Osteoblast (primary cell): ENCODE measurements at regions not wholly inside any gene's neighbourhood (a gene's known extent, or its start where the extent isn't known, plus 50 kb on each side); places are given as distances from the start of the nearest gene placed in this dataset.
A peak's percentile ranks its signal among the peaks of the same experiment; 100 is the strongest.

Experiments used
- DNase-seq: peaks from one replicate; pipeline ENCODE4 v3.0.0; 2011; ENCODE audit warnings: low spot score, mixed read lengths; ENCODE audit not compliant: insufficient read length; ENCODE audit errors: missing footprints
- H2AFZ ChIP-seq: 2 replicates; pipeline ENCODE4 v1.6.0; 2011; ENCODE audit warnings: mild to moderate bottlenecking, low read length
- H3K27ac ChIP-seq: 2 replicates; pipeline ENCODE4 v1.5.1; 2011; ENCODE audit warnings: mild to moderate bottlenecking, low read depth, low read length, moderate library complexity
- H3K27me3 ChIP-seq: 2 replicates; pipeline ENCODE4 v1.6.0; 2012; ENCODE audit warnings: mild to moderate bottlenecking, control low read depth, inconsistent platforms, low read length, moderate library complexity; ENCODE audit not compliant: insufficient read depth
- H3K36me3 ChIP-seq: 2 replicates; pipeline ENCODE4 v1.5.1; 2011; ENCODE audit warnings: mild to moderate bottlenecking, low read length, control low read depth, moderate library complexity; ENCODE audit not compliant: insufficient read depth
- H3K4me1 ChIP-seq: 2 replicates; pipeline ENCODE4 v1.5.1; 2011; ENCODE audit warnings: mild to moderate bottlenecking, low read length, control low read depth, moderate library complexity; ENCODE audit not compliant: insufficient read depth
- H3K4me2 ChIP-seq: 2 replicates; pipeline ENCODE4 v1.6.0; 2011; ENCODE audit warnings: mild to moderate bottlenecking, low read length; ENCODE audit not compliant: insufficient read depth
- H3K4me3 ChIP-seq: fragments of 200-600 bp; sonication (generic); 3 replicates; pipeline ENCODE4 v1.5.1; 2012; ENCODE audit warnings: mild to moderate bottlenecking, low read length, inconsistent platforms; ENCODE audit not compliant: insufficient read depth
- H3K79me2 ChIP-seq: 2 replicates; pipeline ENCODE4 v1.6.0; 2012; ENCODE audit warnings: mild to moderate bottlenecking, low read length, control low read depth, inconsistent platforms; ENCODE audit not compliant: insufficient read depth
- H3K9me3 ChIP-seq: 2 replicates; pipeline ENCODE4 v1.5.1; 2011; ENCODE audit warnings: low read depth, low read length, control low read depth
- H4K20me1 ChIP-seq: 2 replicates; pipeline ENCODE4 v1.6.0; 2012; ENCODE audit warnings: mild to moderate bottlenecking, low read length, control low read depth; ENCODE audit not compliant: insufficient read depth
- CTCF ChIP-seq: IDR thresholded peaks from 2 replicates; pipeline ENCODE4 v1.5.1; 2011; ENCODE audit warnings: mild to moderate bottlenecking, low read depth, low read length, moderate library complexity; ENCODE audit errors: extremely low read depth

- Histone ChIP-seq H4K20me1 (no peaks in the 10 kb centered on the region), H3K27ac (no peak overlapping the region), H3K27me3 (no peaks in the 10 kb centered on the region), H3K79me2 (no peaks in the 10 kb centered on the region), H3K36me3 (no peaks in the 10 kb centered on the region), H3K4me3 (no peak overlapping the region), H2AFZ (peak overlapping the region; percentile 10), H3K9me3 (no peaks in the 10 kb centered on the region), H3K4me1 (peaks cover 9% of the 10 kb centered on the region), H3K4me2 (no peak overlapping the region)
- TF ChIP-seq CTCF = no peak
- peak; percentile 50 for DNase-seq
Measured at GRCh38 chr10:4652111-4653010, 173.6 kb upstream of the AKR1E2 start.

GRCh38 chr10:4651404-4652037, 174.5 kb upstream of the AKR1E2 start:
- Histone ChIP-seq H3K27ac (no peak overlapping the region), H3K36me3 (no peaks in the 10 kb centered on the region), H2AFZ (no peak overlapping the region), H3K4me3 (no peak overlapping the region), H3K4me1 (peaks cover 17% of the 10 kb centered on the region), H3K79me2 (no peaks in the 10 kb centered on the region), H3K9me3 (no peaks in the 10 kb centered on the region), H4K20me1 (no peaks in the 10 kb centered on the region), H3K27me3 (no peaks in the 10 kb centered on the region), H3K4me2 (no peak overlapping the region)
- no peak for TF ChIP-seq CTCF
- no peak for DNase-seq

DNA sequence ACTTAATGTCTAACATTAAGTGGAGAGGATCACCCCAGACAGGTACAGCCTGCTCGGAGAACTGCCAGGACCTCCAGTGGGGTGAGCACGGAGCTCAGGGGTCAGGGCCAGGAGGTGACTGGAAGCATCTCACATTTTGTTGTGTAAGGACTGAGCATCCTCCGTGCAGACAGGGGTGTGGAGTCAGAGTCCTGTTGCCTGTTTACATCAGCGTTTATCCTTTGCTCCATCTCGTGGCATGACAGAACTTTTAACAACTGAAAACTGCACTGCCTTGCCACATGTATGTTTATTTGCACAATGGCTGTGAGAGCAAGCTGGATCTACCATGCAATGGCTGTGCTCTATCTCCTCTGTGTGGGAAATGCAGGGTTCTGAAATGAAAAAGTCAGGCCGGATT, 175.4 kb upstream of the AKR1E2 start:
- Histone ChIP-seq H3K36me3 (no peaks in the 10 kb centered on the region), H3K27ac (peak overlapping the region; percentile 36), H3K79me2 (no peaks in the 10 kb centered on the region), H3K9me3 (no peaks in the 10 kb centered on the region), H3K27me3 (no peaks in the 10 kb centered on the region), H2AFZ (peak overlapping the region; percentile 3), H3K4me2 (peak overlapping the region; percentile 30), H3K4me1 (peaks cover 18% of the 10 kb centered on the region), H4K20me1 (no peaks in the 10 kb centered on the region), H3K4me3 (no peak overlapping the region)
- TF ChIP-seq CTCF = no peak
- DNase-seq = no peak

GRCh38 chr10:4649886-4650508, 176.0 kb upstream of the AKR1E2 start:
- Histone ChIP-seq H2AFZ (peak overlapping the region; percentile 3), H3K4me1 (peaks cover 18% of the 10 kb centered on the region), H3K27me3 (no peaks in the 10 kb centered on the region), H3K27ac (peak overlapping the region; percentile 36), H3K9me3 (no peaks in the 10 kb centered on the region), H3K36me3 (no peaks in the 10 kb centered on the region), H3K4me2 (peak overlapping the region; percentile 30), H3K79me2 (no peaks in the 10 kb centered on the region), H3K4me3 (no peak overlapping the region), H4K20me1 (no peaks in the 10 kb centered on the region)
- TF ChIP-seq CTCF = no peak
- peak; percentile 23 for DNase-seq
